NCI-H226 (cell line): ENCODE measurements at regions not wholly inside any gene's neighbourhood (a gene's known extent, or its start where the extent isn't known, plus 50 kb on each side); places are given as distances from the start of the nearest gene placed in this dataset.

Source experiments
- DNase-seq: peaks from one replicate; pipeline ENCODE4 v3.0.0-alpha.2; 2015

- no peak for DNase-seq
These were observed 850.6 kb upstream of the WWC1 start for GRCh38 chr5:167440846-167441245.

- peak; percentile 18 for DNase-seq
These were observed 848.5 kb upstream of the WWC1 start for GRCh38 chr5:167442922-167443321.

GRCh38 chr5:167447466-167448375 is 843.7 kb upstream of the WWC1 start:
- no peak for DNase-seq

GRCh38 chr5:167448376-167448775 is 843.1 kb upstream of the WWC1 start:
- no peak for DNase-seq

GRCh38 chr5:167451076-167451475 is 840.4 kb upstream of the WWC1 start:
- DNase-seq = no peak

GRCh38 chr5:167452136-167452535 is 839.3 kb upstream of the WWC1 start:
- DNase-seq = no peak

- no peak for DNase-seq
These were observed 838.0 kb upstream of the WWC1 start for GRCh38 chr5:167453246-167454030.

- DNase-seq = no peak
These were observed 833.0 kb upstream of the WWC1 start for GRCh38 chr5:167458412-167458811.

GRCh38 chr5:167460449-167461020 is 830.9 kb upstream of the WWC1 start:
- no peak for DNase-seq

- DNase-seq = no peak
These were observed 827.5 kb upstream of the WWC1 start for GRCh38 chr5:167463939-167464338.

- no peak for DNase-seq
These were observed 824.5 kb upstream of the WWC1 start for GRCh38 chr5:167466992-167467391.

- no peak for DNase-seq
These were observed 818.8 kb upstream of the WWC1 start for GRCh38 chr5:167472566-167473108.

GRCh38 chr5:167478188-167478587 is 813.3 kb upstream of the WWC1 start:
- DNase-seq = no peak

- no peak for DNase-seq
These were observed 811.7 kb upstream of the WWC1 start for GRCh38 chr5:167479779-167480178.

- no peak for DNase-seq
These were observed 810.1 kb upstream of the WWC1 start for GRCh38 chr5:167481345-167481744.

GRCh38 chr5:167482555-167482954 is 808.9 kb upstream of the WWC1 start:
- DNase-seq = no peak

GRCh38 chr5:167485061-167485774 is 806.2 kb upstream of the WWC1 start:
- no peak for DNase-seq

GRCh38 chr5:167488371-167488770 is 803.1 kb upstream of the WWC1 start:
- DNase-seq = peak; percentile 34

- DNase-seq = peak; percentile 86
These were observed 802.2 kb upstream of the WWC1 start for GRCh38 chr5:167489202-167489601.

GRCh38 chr5:167503926-167504720 is 787.3 kb upstream of the WWC1 start:
- no peak for DNase-seq

GRCh38 chr5:167507463-167508233 is 783.8 kb upstream of the WWC1 start:
- no peak for DNase-seq
